Loucy (cell line): ENCODE measurements at regions not wholly inside any gene's neighbourhood (a gene's known extent, or its start where the extent isn't known, plus 50 kb on each side); places are given as distances from the start of the nearest gene placed in this dataset.

ENCODE experiments used
- H2AFZ ChIP-seq: fragments of 200-600 bp; sonication (generic); 2 replicates; pipeline ENCODE4 v1.6.0; 2016; ENCODE audit warnings: antibody characterized with exemption, mild to moderate bottlenecking, low read length, moderate library complexity
- H3F3A ChIP-seq: fragments of 200-600 bp; 2 replicates; pipeline ENCODE4 v1.6.0; 2016; ENCODE audit warnings: antibody characterized with exemption, low read depth, mild to moderate bottlenecking
- H3K27me3 ChIP-seq: fragments of 200-600 bp; sonication (generic); 2 replicates; pipeline ENCODE4 v1.6.1; 2014; ENCODE audit warnings: low read length, mild to moderate bottlenecking; ENCODE audit not compliant: insufficient read depth, poor library complexity, severe bottlenecking
- H3K36me3 ChIP-seq: fragments of 200-600 bp; sonication (generic); 2 replicates; pipeline ENCODE4 v1.6.1; 2016; ENCODE audit warnings: low read length; ENCODE audit not compliant: insufficient read depth
- H3K4me1 ChIP-seq: fragments of 200-600 bp; sonication (generic); 2 replicates; pipeline ENCODE4 v1.5.1; 2014; ENCODE audit warnings: low read length, mild to moderate bottlenecking; ENCODE audit not compliant: insufficient read depth, poor library complexity, severe bottlenecking
- H3K4me2 ChIP-seq: fragments of 200-600 bp; sonication (generic); 2 replicates; pipeline ENCODE4 v1.6.0; 2014; ENCODE audit warnings: antibody characterized with exemption, low read length, low read depth, mild to moderate bottlenecking; ENCODE audit not compliant: poor library complexity, severe bottlenecking
- H3K4me3 ChIP-seq: fragments of 200-600 bp; sonication (generic); 2 replicates; pipeline ENCODE4 v1.5.1; 2014; ENCODE audit warnings: low read length, mild to moderate bottlenecking, mixed read lengths; ENCODE audit not compliant: poor library complexity, severe bottlenecking
- H3K79me2 ChIP-seq: fragments of 200-600 bp; sonication (generic); 2 replicates; pipeline ENCODE4 v1.6.1; 2014; ENCODE audit warnings: low read length; ENCODE audit not compliant: insufficient read depth
- H3K9ac ChIP-seq: fragments of 200-600 bp; sonication (generic); 2 replicates; pipeline ENCODE4 v1.6.0; 2014; ENCODE audit warnings: mild to moderate bottlenecking, low read depth, low read length, moderate library complexity; ENCODE audit not compliant: poor library complexity, severe bottlenecking
- H3K9me2 ChIP-seq: fragments of 200-600 bp; sonication (generic); replicated peaks from 2 replicates; pipeline ENCODE4 v1.6.1; 2016; ENCODE audit warnings: low read depth, low read length, mixed read lengths
- H3K9me3 ChIP-seq: fragments of 200-600 bp; sonication (generic); 2 replicates; pipeline ENCODE4 v1.6.1; 2014; ENCODE audit warnings: mild to moderate bottlenecking, antibody characterized with exemption, low read length, low read depth; ENCODE audit not compliant: insufficient read depth
- H4K20me1 ChIP-seq: fragments of 200-600 bp; sonication (generic); 2 replicates; pipeline ENCODE4 v1.6.0; 2014; ENCODE audit warnings: antibody characterized with exemption, low read length, mild to moderate bottlenecking; ENCODE audit not compliant: insufficient read depth, poor library complexity, severe bottlenecking
- CTCF ChIP-seq: fragments of 200-600 bp; sonication (generic); conservative IDR thresholded peaks from 2 replicates; pipeline ENCODE4 v1.5.1; 2014; ENCODE audit warnings: mild to moderate bottlenecking, antibody characterized with exemption, low read length
- EZH2phosphoT487 ChIP-seq: fragments of 200-600 bp; IDR thresholded peaks from 2 replicates; pipeline ENCODE4 v1.6.1; 2018; ENCODE audit warnings: antibody characterized with exemption, mild to moderate bottlenecking, moderate library complexity, borderline replicate concordance

GRCh38 chr3:144287001-144287400 is 315.4 kb downstream of the DIPK2A start:
- no peak overlapping the region for H3K4me3 ChIP-seq
- no peak overlapping the region for H3K9ac ChIP-seq
- no peaks in the 10 kb centered on the region for H3K4me1 ChIP-seq
- H3K79me2 ChIP-seq, result no peaks in the 10 kb centered on the region
- no peaks in the 10 kb centered on the region for H3F3A ChIP-seq
- no peaks in the 10 kb centered on the region for H4K20me1 ChIP-seq
- TF ChIP-seq CTCF (no peak), EZH2phosphoT487 (no peak)
- H3K9me2 ChIP-seq, result no peaks in the 10 kb centered on the region
- no peak overlapping the region for H3K4me2 ChIP-seq
- no peaks in the 10 kb centered on the region for H3K36me3 ChIP-seq
- H3K27me3 ChIP-seq, result no peaks in the 10 kb centered on the region
- no peaks in the 10 kb centered on the region for H3K9me3 ChIP-seq
- no peak overlapping the region for H2AFZ ChIP-seq

- H3K9me3 ChIP-seq, result no peaks in the 10 kb centered on the region
- H3K36me3 ChIP-seq, result no peaks in the 10 kb centered on the region
- no peak overlapping the region for H3K4me2 ChIP-seq
- H3K27me3 ChIP-seq, result no peaks in the 10 kb centered on the region
- H3K9me2 ChIP-seq, result no peaks in the 10 kb centered on the region
- H3K79me2 ChIP-seq, result no peaks in the 10 kb centered on the region
- no peak overlapping the region for H3K9ac ChIP-seq
- no peaks in the 10 kb centered on the region for H3F3A ChIP-seq
- H2AFZ ChIP-seq, result no peak overlapping the region
- H3K4me1 ChIP-seq, result no peaks in the 10 kb centered on the region
- TF ChIP-seq EZH2phosphoT487 (no peak), CTCF (no peak)
- H4K20me1 ChIP-seq, result no peaks in the 10 kb centered on the region
- no peak overlapping the region for H3K4me3 ChIP-seq
Measured at GRCh38 chr3:144289057-144289456, 317.4 kb downstream of the DIPK2A start.

- H3F3A ChIP-seq, result no peaks in the 10 kb centered on the region
- H4K20me1 ChIP-seq, result no peaks in the 10 kb centered on the region
- no peak overlapping the region for H3K9ac ChIP-seq
- no peaks in the 10 kb centered on the region for H3K4me1 ChIP-seq
- TF ChIP-seq CTCF (no peak), EZH2phosphoT487 (no peak)
- H3K9me3 ChIP-seq, result no peaks in the 10 kb centered on the region
- no peaks in the 10 kb centered on the region for H3K9me2 ChIP-seq
- H3K4me3 ChIP-seq, result no peak overlapping the region
- no peaks in the 10 kb centered on the region for H3K79me2 ChIP-seq
- no peaks in the 10 kb centered on the region for H3K27me3 ChIP-seq
- no peak overlapping the region for H2AFZ ChIP-seq
- no peaks in the 10 kb centered on the region for H3K36me3 ChIP-seq
- no peak overlapping the region for H3K4me2 ChIP-seq
Measured at GRCh38 chr3:144294659-144295538, 323.3 kb downstream of the DIPK2A start.
